HG03565 (cell line): ENCODE measurements at regions not wholly inside any gene's neighbourhood (a gene's known extent, or its start where the extent isn't known, plus 50 kb on each side); places are given as distances from the start of the nearest gene placed in this dataset.
"Not testable (repeated sequence)": the region's sequence is repeated elsewhere in the genome, so short reads cannot be mapped to it uniquely, and the experiment has no call there.

Experiments used
- ATAC-seq: cut with Tn5 transposase; IDR thresholded peaks from one replicate; pipeline ENCODE4 v1.9.1; 2021; ENCODE audit warnings: mild to moderate bottlenecking, moderate library complexity; ENCODE audit not compliant: unreplicated experiment

DNA sequence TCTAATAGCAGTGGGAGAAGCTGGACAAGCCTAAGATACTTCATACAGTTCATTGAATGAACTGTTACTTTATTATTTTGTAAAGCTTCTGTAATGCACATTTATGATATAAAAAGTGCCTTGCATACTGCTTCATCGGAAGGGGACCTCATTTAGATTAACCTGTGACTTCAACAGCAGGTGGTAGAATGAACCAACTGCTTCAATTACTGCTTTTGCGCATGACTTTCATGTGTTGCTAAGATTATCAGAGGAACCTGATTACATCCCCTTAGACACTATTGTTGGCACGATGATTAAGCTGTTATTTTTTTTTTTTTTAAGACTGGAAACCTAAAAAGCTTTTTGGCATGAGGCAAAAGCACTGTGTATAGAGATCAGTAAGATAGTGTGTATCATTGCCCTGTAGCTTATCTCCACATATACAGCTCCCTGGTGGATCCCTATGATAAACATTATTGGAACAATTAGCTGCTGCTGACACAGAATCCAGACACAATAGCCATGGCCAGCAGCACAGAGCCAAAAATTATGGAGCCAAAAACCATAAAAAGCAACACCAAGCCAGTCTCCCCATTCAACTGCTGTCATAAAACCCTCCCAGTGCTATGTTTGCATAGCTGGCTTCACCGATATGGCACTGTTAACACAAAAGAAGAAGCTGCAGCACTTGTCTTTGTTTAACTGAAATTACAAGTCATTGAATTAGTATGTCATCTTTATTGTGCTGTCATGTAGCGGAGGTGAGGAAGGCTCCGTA is 731.6 kb upstream of the MMS22L start:
- ATAC-seq: no peak

DNA sequence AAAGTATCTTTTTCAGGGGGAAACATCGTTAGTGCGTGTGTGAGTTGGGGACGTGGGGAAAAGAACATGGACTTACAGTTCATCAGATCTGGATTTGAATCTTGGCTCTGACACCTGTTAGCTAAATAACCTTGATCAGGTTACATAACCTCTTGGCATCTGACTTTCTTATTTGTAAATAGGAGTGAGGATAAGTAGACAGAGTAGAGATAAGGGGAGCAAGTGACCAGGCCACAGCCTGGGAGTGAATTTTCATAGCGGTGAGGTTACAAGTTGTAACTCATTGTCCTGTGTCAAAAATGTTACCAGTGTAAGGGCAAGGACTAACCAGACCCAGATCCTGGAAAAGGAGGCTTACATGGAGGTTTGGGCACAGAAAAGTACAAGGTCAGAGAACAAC is 733.5 kb upstream of the MMS22L start:
- no peak for ATAC-seq

DNA sequence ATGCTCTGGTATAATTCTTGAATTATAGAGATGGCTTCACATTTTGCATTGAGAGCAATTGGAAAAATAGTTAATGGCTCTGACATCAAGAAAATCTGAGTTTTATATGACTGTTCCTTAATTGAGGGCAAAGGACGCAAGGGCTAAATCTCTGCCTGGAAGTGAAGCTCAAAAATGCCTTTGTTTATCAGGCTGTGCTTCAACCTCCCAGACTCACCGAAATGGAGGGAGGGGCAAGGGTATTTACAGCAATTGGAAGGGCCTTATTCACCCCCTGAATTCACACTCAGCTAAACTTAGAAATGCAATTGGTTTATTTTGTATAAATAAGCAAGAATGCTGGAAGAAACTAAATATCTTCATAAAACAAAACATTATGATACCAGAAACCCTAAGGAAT is 737.2 kb upstream of the MMS22L start:
- no peak for ATAC-seq

DNA sequence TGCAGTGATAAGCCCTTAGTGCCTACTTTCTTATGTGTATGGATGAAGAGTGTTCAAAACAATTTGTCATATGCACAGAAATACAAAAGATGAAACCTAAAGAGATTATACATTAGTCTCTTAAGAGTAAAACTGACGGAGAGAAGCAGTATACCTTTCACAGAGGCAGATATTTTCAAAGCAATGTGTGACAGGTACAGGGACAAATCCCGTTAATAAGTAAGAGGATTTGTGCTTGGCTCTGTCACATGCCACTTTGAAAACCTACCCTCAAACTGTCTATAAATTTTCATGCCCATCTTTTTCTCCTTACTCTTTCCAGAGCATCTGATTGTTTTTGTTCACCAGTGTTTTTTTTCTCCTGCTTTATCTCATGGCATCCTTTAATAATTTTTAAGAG is 741.3 kb upstream of the MMS22L start:
- ATAC-seq: no peak

DNA sequence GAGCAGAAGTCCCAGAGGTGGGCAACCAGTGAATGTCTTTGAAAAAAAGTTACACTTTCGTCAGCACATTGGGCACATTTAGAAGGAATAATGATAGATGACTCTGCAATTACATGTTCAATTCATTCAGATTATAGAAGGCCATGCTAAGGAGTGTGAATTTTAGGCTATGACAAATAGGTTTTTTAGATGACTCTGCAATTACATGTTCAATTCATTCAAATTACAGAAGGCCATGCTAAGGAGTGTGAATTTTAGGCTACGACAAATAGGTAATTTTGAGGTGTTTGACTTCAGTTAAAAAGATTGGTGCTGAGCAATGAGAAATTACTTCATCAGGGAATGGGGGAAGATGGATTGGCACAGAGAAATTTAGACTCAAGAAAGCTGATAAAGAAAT is 744.9 kb upstream of the MMS22L start:
- no peak for ATAC-seq

DNA sequence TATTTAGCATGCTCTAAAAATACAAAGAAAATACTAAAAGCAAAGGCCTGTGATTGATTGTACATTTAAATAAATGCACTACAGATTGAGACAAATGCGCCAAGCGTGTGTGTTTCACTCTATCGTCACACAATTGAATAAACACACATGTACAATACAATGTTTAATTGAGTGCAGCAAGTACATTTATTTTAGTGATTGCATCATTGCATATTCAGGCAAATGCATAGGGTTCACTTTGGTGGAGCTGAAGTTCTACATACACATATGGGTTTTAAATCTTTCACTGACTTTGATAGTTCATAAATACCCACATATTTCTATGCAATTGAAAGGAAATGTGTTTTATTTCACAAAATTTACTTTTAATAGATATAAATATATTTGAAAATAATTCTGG is 750.6 kb upstream of the MMS22L start:
- ATAC-seq: no peak

DNA sequence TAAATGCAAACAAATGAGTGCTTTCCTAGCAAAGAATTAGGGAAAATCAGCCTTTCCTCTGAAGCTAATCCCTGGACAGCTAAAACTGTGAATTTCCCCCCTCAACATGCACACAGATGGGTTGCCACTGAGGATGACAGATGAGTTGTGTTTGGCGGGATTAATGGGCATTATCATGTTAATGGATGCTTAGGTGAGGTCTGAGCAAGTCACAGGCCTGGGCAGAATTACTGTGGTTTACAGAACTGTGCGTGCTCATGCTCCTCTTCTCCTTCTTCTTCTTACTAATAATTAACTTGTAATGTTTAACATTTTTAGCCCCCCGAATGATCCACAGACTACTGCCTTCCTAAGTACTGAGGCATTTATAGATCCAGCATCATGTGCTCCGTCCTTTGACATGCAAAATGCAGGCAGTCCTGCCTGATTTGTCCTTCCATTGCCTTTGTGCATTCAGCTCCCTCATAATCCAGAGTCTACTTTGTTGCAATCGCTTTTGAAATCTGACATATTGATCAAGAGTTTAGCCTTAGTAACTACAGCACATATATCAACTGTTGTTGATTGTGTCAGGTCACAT is 753.4 kb upstream of the MMS22L start:
- ATAC-seq: no peak

DNA sequence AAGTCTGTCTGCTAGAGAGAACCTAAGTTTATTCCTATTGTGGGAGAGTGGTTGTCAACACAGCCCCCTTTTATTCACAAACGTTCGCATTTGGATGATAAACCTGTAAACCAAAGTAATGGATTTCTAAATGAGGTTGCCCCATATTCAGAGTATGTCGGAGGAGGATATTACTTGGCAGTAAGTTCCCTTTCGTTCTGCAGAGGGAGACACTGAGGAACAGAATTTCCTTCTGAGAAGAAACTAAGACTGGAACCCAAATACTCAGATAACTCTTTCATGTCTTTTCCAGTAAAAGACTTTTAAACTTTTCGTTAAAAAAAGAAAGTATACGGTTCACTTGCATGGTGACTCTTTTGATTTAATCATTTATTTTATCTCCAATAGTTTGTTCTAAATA is 754.6 kb upstream of the MMS22L start:
- no peak for ATAC-seq

DNA sequence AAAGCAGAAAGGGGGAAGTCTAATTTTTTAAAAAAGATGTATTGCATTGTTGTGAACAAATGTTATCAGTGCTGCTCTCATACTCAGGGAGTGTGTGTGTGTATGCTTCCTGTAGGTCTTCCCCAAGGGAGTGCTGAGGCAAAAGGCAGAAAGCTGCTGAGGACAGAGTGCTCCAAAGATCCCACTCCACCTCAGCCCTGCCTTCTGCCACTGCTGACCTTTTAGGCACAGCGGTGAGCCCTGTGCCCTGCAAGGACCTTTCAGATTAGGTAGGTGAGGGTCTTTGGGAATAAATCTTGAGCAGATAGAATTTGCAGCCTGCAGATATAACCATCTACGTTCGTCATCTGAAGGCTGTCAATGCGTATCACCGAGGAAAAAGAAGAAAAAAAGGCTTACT is 756.4 kb upstream of the MMS22L start:
- no peak for ATAC-seq

DNA sequence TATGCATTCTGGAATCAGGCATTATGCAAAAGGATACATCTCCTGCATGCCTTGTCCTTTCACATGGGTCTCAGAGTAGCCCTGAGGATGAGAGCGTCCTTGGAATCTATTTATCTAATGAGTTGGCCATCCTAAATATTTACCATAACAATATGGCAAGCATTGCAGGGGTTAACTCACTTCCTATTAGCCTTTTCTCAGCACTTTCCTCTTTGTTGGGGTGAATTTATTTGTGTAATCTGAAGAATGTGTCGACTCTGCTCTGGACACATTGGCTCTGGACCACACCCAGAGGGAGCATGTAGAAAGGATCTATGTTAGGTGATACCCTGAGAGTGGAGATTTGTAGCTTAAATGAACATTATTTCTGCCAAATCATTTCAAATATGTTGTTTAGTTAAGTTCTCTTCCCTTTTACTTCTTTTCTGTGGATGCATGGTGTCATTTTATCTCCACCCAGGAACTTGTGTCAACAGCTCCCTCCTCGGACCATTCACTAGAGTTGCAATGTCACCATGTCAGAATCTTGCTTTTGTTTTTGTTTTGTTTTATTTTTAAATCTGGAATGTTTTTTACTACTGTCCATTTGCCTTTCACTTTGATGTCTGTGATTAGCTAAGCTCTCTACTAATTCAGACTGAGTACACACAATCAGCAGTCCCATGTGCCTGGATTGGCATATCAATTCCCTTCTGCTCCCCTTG is 757.0 kb upstream of the MMS22L start:
- no peak for ATAC-seq

DNA sequence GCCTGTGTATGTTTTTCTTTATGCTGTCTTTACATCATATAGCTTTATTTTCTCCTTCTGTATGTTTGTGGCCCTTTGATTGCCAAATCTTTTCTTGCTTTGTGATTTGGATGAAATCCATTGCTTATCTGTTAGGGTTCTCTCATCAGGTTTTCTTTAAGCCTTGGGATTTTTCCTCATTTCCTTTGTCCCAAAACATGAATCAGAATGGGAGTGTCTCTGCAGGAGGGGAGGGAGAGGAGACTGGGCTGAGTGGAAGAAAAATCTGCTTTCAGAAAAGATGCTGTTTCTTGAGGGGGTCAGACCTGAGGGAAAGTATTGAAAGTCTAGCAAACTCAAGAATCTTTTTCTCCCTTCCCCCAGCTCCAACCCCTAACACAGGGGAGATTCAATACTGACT is 758.0 kb upstream of the MMS22L start:
- no peak for ATAC-seq

DNA sequence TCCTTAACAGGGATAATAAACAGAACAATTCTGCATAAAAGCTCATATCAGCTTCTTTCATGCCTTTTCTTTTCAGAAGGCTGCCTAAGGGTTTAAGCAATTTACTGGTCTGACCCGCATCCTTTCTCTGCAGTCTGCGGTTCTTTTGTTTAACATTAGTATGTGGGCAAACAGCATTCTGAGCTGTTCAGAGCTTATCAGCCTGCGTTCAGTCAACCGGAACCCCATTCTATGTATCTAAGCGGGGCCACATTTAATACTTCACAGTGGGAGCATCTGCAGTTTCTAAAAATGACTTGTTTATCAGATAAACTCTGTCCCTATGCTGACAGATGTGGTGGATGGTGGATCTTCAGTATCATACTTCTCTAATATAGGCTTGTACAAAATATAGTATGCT is 758.9 kb upstream of the MMS22L start:
- ATAC-seq: no peak

DNA sequence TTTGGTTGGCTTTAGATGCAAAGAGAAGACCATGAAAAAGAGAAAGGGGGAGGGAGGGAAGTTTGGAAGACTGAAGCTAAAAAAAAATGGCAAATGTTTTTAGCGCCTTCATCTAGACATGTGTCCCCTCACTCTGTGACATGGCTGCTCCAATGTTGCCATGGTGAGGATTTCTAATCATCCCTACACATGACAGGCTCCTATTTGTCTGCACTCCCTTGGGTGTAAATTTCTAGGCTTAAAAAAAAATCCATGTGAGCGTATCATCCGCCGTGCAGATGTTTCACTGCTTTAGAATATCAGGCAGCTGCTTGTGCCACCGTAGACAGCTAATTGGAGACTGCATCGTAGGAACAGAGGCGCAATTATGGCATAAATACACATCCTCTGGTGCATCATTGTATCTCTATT is 761.1 kb upstream of the MMS22L start:
- no peak for ATAC-seq

DNA sequence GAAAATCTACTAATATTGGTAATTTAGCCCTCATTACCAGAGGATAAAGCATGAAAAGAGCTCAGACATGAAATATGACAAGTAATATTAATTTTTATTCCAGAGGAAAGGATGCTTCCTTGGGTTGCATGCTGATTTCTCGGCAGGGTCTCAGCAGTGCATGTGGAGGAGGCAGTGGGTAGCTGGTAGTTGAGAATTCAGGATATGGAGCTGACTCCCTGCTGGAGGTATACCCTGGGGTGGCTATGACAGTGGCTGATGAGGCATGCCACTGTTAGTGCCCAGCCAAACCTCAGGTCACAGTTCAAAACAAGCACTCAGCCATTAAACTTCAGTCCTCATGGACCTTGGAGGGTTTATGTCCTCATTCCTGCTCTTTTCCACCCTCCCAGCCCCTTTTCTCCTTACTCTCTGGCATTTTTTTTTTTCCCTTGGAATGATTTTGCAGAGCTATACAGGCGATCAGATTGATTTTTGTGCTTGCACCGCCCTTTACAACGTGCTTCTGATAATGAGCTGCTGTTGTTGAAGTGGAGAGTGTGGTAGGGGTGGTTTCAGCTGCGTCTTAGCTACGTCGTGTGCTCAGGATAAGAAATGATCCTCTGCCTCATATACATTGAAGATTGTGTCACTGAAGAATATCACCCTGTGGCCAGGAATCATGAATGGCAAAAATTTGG is 761.9 kb upstream of the MMS22L start:
- ATAC-seq: no peak

DNA sequence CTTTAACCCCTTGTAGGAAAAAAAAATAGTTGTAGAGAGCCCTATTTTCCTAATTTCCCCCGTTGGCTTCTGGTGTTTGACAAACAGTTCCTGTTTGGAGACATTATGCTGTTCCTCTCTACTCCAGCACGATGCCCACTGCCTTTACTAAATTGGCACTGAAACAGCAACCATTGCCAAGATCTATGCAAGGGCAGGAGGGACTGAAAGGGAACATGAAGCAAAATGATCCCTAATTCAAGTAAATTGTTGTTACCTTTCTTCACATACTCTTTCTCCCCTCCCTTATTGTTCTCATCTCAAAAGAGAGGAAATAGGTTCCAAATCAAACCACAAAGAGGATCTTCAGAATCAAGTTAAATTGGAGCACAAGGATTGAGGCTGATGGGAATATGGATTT is 764.1 kb upstream of the MMS22L start:
- ATAC-seq: no peak

DNA sequence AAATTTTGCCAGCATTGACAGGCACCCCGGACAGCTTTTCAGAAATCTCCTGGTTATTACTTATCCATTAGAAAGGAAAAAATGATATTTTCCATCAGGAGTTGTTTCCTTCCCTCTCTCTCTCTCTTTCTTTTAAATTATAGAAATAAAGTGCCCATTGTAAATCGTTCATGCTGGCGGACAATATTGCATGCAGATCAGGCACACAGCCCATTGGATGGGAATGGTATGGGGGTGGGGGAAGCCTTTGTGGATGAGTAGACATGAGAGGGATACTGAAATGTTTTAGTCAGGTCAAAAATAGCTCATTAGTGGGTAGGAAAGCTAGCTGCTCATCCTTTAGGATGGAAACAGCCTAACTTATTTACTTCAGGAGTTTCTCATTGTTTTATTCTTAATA is 764.9 kb upstream of the MMS22L start:
- no peak for ATAC-seq

DNA sequence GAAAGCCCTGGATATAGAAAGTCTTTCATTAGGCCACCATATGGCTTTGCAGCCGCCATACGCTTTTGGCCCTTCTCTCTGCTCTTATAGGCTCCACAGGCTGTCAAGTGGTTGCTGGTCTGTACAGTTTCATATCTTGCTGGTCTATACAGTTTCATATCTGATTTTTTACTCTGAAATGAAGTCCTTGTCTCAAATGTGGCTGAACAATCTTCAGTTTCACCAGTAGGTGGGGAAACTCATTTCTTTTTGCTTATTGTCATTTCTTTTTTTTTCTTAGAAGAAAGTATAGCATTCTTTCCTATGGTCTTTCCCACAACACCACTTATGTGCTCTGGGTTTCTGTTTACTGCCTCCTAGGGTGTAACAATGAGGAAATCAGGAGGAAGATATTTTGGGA is 771.4 kb upstream of the MMS22L start:
- no peak for ATAC-seq

DNA sequence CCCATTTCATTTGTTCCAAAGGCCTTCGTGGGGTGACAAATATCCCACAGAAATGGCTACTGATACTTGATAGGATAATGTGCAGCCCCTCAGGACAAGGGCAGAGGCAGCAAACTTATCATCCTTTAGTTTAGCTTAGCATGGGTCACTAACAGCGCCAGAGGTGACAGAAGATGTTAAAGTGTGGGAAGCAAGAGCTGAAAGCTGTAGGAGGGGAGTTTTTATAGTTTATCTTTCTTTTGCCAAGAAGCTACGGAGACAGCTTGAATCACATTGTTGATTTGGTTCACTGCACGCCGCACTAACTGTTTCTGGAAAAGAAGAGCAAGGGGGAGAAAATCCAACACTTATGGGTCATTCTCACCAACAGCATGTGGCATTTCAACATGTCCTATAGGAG is 773.9 kb upstream of the MMS22L start:
- no peak for ATAC-seq

DNA sequence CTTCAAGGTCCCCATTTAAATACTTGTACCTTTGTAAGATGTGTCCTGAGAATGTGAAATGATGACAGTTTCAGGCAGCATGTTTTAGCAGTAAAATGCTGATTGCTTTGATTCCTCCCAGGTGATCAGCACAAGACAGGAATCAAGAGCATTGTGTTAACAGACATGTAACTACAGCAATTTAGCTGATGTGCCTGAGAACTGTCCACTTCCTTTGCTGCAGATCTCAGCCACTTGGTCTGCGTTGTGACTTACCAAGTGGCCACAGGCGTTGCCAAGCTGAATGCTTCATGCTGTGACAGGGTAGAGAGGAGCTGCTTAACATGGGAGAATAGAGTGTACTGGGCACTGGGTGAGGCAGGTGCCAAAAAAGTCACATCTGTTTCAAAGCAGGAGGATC is 767.0 kb upstream of the POU3F2 start:
- ATAC-seq: no peak

DNA sequence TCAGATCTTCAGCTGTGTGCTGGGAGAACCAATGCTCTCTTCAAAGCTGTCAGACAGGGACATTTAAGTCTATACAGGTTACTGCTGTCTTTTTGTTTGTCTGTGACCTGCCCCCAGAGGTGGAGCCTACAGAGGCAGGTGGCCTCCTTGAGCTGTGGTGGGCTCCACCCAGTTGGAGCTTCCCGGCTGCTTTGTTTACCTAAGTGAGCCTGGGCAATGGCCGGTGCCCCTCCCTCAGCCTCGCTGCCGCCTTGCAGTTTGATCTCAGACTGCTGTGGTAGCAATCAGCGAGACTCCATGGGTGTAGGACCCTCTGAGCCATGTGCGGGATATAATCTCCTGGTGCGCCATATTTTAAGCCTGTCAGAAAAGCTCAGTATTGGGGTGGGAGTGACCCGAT is 745.8 kb upstream of the POU3F2 start:
- ATAC-seq: not testable (repeated sequence)

DNA sequence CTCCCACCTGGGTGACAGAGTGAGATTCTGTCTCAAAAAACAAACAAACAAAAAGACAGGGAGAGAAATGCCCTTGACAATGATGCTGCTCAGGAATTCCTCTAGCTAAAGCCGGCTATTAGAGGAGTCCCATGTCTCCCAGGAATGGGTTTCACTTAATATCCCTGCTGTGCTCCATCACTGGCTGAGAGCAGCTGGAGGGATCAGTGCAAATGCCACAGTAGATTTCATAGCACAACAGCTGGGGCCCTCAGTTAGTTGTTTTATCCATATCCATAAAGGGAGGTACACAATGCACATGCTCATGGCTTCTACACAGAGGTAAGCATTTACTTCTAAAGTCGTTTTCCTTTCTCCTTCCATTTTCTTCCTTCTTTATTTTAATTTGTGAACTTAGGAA is 742.0 kb upstream of the POU3F2 start:
- no peak for ATAC-seq

DNA sequence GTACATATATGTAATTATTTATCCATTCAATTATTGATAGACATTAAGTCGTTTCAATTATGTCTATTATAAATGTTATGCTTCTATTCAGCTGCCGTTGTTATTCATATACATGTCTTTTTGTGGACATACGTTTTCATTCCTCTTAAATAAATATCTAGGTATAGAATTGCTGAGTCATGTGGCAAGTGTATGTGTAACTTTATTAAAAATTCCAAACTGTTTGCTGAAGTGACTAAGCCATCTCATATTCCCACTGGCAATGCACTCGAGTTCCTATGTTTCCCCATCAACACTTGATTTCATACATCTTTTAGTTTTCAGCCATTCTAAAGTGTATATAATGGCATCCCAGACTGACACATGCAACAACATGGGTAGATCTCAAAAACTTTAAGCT is 739.7 kb upstream of the POU3F2 start:
- ATAC-seq: no peak
